ENCODE measurements at regions not wholly inside any gene's neighbourhood (a gene's known extent, or its start where the extent isn't known, plus 50 kb on each side); places are given as distances from the start of the nearest gene placed in this dataset.

DNA sequence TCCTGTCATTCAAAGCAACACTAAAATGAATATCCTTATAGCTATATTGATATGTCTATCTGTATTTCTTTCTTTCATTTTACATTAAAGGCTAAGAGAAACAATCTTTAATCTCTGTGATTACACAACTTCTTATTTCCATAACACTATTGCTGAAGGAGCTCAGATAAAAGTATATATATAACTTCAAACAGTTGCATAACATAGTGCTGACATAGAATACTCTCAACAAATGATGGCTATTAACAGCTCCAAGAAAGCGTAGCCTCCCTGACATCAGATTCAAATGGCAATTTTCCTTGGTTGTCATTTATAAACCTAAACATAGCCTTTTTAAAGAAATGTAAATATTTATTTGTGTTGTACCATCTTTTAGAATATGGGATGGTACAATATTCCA is 116.6 kb upstream of the PTPRG start:
- no peak for DNase-seq

GRCh38 chr3:61445924-61446323 is 115.4 kb upstream of the PTPRG start:
- no peak for DNase-seq

DNA sequence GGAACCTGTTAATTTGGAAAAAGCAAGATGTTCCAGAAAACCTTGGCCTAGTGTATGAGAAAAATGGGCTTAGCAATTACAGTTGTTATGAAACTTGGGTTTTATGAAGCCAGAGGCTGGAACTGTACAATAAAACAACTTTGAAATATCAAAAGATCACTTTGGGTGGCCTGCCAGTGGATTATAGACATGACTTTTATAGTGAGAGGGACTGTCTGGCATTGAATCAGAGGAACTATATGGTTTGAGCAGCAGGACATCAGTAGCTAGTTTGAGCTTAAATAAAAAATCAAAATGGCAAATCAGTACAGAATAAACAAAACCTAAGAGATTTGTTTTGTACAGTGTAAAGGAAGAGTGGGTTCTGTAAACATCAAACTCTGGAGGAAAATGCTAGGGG is 115.0 kb upstream of the PTPRG start:
- DNase-seq = no peak

DNA sequence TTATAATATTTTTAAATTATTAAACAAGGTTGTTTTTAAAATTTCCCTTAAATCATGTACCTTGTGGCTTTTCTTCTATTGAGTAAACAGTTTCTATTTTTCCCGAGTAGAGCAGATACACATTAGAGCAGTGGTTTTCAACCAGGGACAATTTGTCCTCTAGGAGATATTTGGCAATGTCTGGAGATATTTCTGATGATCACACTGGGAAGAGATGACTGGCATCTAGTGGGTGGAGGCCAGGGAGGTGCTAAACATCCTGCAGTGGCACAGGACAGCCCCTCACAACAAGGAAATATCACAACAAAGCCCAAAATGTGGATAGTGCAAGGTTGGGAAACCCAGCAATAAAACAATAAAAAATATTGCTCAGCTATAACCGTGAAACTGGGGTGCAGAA is 113.0 kb upstream of the PTPRG start:
- DNase-seq = no peak

GRCh38 chr3:61449327-61450040 is 111.9 kb upstream of the PTPRG start:
- no peak for DNase-seq

GRCh38 chr3:61450866-61451265 is 110.5 kb upstream of the PTPRG start:
- DNase-seq = no peak

DNA sequence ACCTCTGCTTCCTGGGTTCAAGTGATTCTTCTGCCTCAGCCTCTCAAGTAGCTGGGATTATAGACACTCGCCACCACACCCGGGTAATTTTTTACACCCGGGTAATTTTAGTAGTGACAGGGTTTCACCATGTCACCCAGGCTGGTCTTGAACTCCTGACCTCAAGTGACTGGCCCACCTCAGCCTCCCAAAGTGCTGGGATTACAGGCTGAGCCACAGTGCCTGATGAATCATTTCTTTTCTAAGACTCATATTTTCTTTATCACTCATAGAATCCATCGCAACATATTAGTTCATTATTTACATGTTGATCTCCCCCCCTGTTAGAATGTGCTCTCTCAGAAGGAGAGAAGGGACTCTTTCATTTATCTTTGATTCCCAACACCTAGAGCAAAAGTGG is 109.5 kb upstream of the PTPRG start:
- DNase-seq = peak in 1 of 3 donors; percentile 26

GRCh38 chr3:61452535-61453090 is 108.8 kb upstream of the PTPRG start:
- DNase-seq = peak in 1 of 3 donors; percentile 63

- DNase-seq = no peak
These were observed 107.3 kb upstream of the PTPRG start for GRCh38 chr3:61454006-61454585.

- DNase-seq = no peak
These were observed 106.6 kb upstream of the PTPRG start for GRCh38 chr3:61454801-61455200.

GRCh38 chr3:61460636-61461035 is 100.7 kb upstream of the PTPRG start:
- no peak for DNase-seq

DNA sequence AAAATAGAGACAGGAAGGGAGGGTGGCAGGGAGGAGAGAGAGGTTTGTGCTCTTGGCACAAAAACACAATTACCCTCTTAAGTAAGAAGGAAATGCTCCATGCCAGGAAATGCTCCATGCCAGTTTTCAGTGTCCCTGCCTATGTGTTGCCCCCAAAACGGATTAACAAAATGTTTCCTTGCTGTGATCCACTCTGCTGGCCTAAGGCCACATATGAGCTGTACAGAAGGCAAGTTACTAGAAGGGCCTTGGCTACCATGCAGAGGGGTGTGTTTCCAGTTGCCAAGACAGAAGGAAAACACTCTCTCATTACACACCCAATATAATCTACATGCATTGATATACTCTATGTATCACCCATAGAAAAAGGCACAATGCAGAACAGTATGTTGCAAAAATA is 98.2 kb upstream of the PTPRG start:
- DNase-seq = no peak

- no peak for DNase-seq
These were observed 96.7 kb upstream of the PTPRG start for GRCh38 chr3:61464518-61465140.

DNA sequence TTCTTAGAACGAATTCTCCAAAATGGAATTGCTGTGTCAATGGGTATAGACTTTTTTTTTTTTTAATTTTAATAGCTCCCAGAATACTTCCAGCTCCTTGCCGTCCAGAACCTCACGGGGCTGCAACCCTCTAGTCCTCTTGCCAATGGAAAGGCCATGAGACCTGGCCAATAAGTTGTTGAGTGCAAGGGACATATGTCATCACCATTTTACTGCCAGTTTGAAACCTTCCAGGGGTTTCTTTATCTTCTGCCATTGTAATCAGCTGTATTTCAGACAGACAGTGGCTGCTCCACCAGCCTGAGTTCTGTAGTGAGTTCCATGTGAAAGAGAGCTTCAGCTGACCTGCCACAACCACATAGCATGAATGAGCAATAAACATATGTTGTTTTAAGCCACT is 95.0 kb upstream of the PTPRG start:
- DNase-seq = no peak

- DNase-seq = no peak
These were observed 77.4 kb upstream of the PTPRG start for GRCh38 chr3:61483997-61484396.

DNA sequence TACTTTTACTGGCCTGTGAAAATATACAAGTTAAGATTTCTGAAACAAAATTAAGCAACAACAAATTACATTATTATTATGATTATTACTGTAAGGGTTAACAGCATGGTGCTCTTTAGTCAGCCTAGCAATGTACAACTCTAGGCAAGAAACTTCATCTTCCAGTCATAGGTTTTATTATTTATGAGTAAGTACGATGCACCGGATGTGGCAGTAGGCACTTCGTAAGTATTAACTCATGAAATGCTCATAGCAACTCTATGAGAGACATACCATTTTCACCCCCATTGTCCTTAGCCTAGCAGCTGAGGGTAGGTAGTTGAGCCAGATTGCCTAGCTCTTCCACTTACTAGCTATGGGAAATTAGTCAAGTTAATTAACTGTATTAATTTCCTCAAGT is 68.0 kb upstream of the PTPRG start:
- DNase-seq = no peak

GRCh38 chr3:61494309-61494708 is 67.1 kb upstream of the PTPRG start:
- peak in 2 of 3 donors; percentile 1 to 9 for DNase-seq

DNA sequence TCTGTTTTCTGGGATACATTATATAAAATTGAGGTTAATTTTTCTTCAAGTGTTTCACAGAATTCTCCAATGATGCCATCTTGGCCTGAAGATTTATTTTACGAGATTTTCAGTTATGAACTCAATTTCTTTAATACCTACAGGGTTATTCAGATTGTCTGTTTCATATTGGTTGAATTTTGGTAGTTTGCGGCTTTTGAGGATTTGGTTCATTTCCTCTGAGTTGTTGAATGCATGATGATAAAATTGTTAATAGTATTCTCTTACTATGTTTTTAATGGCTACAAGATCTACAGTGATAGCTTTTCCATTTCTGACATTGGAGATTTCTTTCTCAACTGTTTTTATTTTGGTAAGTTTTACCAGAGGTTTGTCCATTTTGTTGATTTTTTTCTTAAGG is 63.9 kb upstream of the PTPRG start:
- no peak for DNase-seq

GRCh38 chr3:61505197-61505596 is 56.2 kb upstream of the PTPRG start:
- DNase-seq = no peak

- DNase-seq = no peak
These were observed 53.4 kb upstream of the PTPRG start for GRCh38 chr3:61507946-61508345.
